K562 (cell line): ENCODE measurements at regions not wholly inside any gene's neighbourhood (a gene's known extent, or its start where the extent isn't known, plus 50 kb on each side); places are given as distances from the start of the nearest gene placed in this dataset.

Source experiments
- ATAC-seq: fragments of 200-7000 bp; cut with Tn5 transposase; 3 replicates; pipeline ENCODE4 v1.9.1; 2020; ENCODE audit warnings: moderate library complexity
- BruUV-seq: library from RNA; stranded (reverse); fragments of 400-500 nt; replicated peaks from 2 replicates; lab custom pipeline; 2021; lab: Mats Ljungman, UMichigan
- CTCF ChIA-PET: fragments of 300-600 bp; formaldehyde crosslinking; extraction: SDS; loops from one replicate; lab custom pipeline; 2021; ENCODE audit warnings: low intra/inter-chr PET ratio; lab: Yijun Ruan, JAX
- POLR2A ChIA-PET: fragments of 300-600, 350-650 bp; sonication (Branson Sonifier 250); formaldehyde crosslinking; extraction: SDS; loops from one replicate; lab custom pipeline; 2021; ENCODE audit warnings: antibody characterized with exemption, inconsistent platforms; lab: Yijun Ruan, JAX
- DNase-seq, 4 experiments: peaks; one replicate each; pipeline versions ENCODE4 v3.0.0 to v3.0.0-alpha.2; 2011 to 2018; ENCODE audit warnings: low spot score in 3 of 4, mixed read lengths in 3 of 4; ENCODE audit errors: extremely low read depth in 1 of 4
- FAIRE-seq: peaks from 2 replicates; lab custom pipeline; 2011; peaks lifted over from hg19 to GRCh38; lab: Jason Lieb, UNC
- H2AFZ ChIP-seq: 2 replicates; pipeline ENCODE4 v1.6.0; 2011; ENCODE audit warnings: low read depth, low read length, control low read depth, inconsistent platforms
- H3K27ac ChIP-seq: fragments of 200-600 bp; 3 replicates; pipeline ENCODE4 v1.8.0; 2011; ENCODE audit warnings: low read depth, mild to moderate bottlenecking, control low read depth, inconsistent platforms, low read length, moderate library complexity, mixed read lengths; ENCODE audit errors: extremely low read depth
- H3K27me3 ChIP-seq, 2 experiments: fragments of 300-600 bp in 1 of 2; 2 replicates in 1 of 2; 3 replicates in 1 of 2; pipeline versions ENCODE4 v1.6.0 to v1.8.0; 2011; ENCODE audit warnings: inconsistent platforms in 2 of 2, low read length in 2 of 2, mild to moderate bottlenecking in 1 of 2, mixed read lengths in 1 of 2, moderate library complexity in 1 of 2; ENCODE audit not compliant: control insufficient read depth in 2 of 2, insufficient read depth in 2 of 2
- H3K36me3 ChIP-seq: fragments of 300-600 bp; 3 replicates; pipeline ENCODE4 v1.8.0; 2011; ENCODE audit warnings: mild to moderate bottlenecking, low read length, inconsistent platforms; ENCODE audit not compliant: control insufficient read depth, insufficient read depth
- H3K4me1 ChIP-seq, 2 experiments: fragments of 200-600 bp in 1 of 2; replicated peaks in 1 of 2; 2 replicates in 1 of 2; 3 replicates in 1 of 2; pipeline versions ENCODE4 v1.5.1 to v1.8.0; 2011; ENCODE audit warnings: inconsistent platforms in 2 of 2, low read length in 2 of 2, mild to moderate bottlenecking in 1 of 2, mixed read lengths in 1 of 2, moderate library complexity in 1 of 2; ENCODE audit not compliant: control insufficient read depth in 2 of 2, insufficient read depth in 2 of 2
- H3K4me2 ChIP-seq: 2 replicates; pipeline ENCODE4 v1.6.1; 2011; ENCODE audit warnings: low read length, control low read depth, inconsistent platforms, mixed read lengths; ENCODE audit not compliant: insufficient read depth
- H3K4me3 ChIP-seq: fragments of 200-600 bp; sonication (generic), shearing (Covaris generic); 2 replicates; pipeline ENCODE4 v1.5.1; 2016; ENCODE audit warnings: control low read depth, inconsistent platforms
- H3K79me2 ChIP-seq: fragments of 200-600 bp; 3 replicates; pipeline ENCODE4 v1.8.0; 2011; ENCODE audit warnings: low read length, inconsistent platforms; ENCODE audit not compliant: control insufficient read depth, insufficient read depth
- H3K9ac ChIP-seq, 2 experiments: 2 replicates each; pipeline versions ENCODE4 v1.6.0 to v1.6.1; 2011; ENCODE audit warnings: low read depth in 2 of 2, low read length in 2 of 2, control low read depth in 1 of 2, inconsistent platforms in 1 of 2, mild to moderate bottlenecking in 1 of 2, mixed read lengths in 1 of 2; ENCODE audit not compliant: insufficient read depth in 1 of 2
- H3K9me1 ChIP-seq: one replicate; pipeline ENCODE4 v1.6.0; 2011; ENCODE audit warnings: inconsistent platforms, mild to moderate bottlenecking, low read length, moderate library complexity; ENCODE audit not compliant: control insufficient read depth, insufficient read depth
- H3K9me3 ChIP-seq: replicated peaks from 2 replicates; pipeline ENCODE4 v1.5.1; 2011; ENCODE audit warnings: low read depth, low read length, inconsistent platforms; ENCODE audit not compliant: control insufficient read depth, insufficient read depth
- H4K20me1 ChIP-seq: replicated peaks from 2 replicates; pipeline ENCODE4 v1.6.1; 2011; ENCODE audit warnings: low read length, inconsistent platforms, mixed read lengths; ENCODE audit not compliant: control insufficient read depth, insufficient read depth
- BRD9 ChIP-seq: fragments of 450-650 bp; IDR thresholded peaks from 2 replicates; pipeline ENCODE4 v1.6.1; 2018; ENCODE audit warnings: low read depth; ENCODE audit not compliant: partially characterized antibody
- EHMT2 ChIP-seq: fragments of 450-650 bp; IDR thresholded peaks from 2 replicates; pipeline ENCODE4 v1.6.1; 2018; ENCODE audit warnings: antibody characterized with exemption
- GATAD2A ChIP-seq: fragments of 450-650 bp; IDR thresholded peaks from 2 replicates; pipeline ENCODE4 v1.6.1; 2017
- PML ChIP-seq: IDR thresholded peaks from 2 replicates; pipeline ENCODE4 v1.6.1; 2012; ENCODE audit warnings: low read length, inconsistent platforms
- TCF7L2 ChIP-seq: fragments of 150-350 bp; IDR thresholded peaks from 2 replicates; pipeline ENCODE4 v1.6.1; 2016; ENCODE audit warnings: low read depth, mild to moderate bottlenecking, low read length, moderate library complexity
- ZKSCAN1 ChIP-seq: fragments of 150-350 bp; IDR thresholded peaks from 2 replicates; pipeline ENCODE4 v1.6.1; 2016; ENCODE audit warnings: low read depth, low read length
- ZNF347 ChIP-seq: fragments of 450-650 bp; formaldehyde crosslinking; IDR thresholded peaks from 2 replicates; pipeline ENCODE4 v1.4.0; 2020; ENCODE audit warnings: low read depth, mild to moderate bottlenecking, moderate library complexity
- ZNF445 ChIP-seq: fragments of 250-450 bp; sonication (Bioruptor Pico); IDR thresholded peaks from 2 replicates; pipeline ENCODE4 v1.4.0; 2020; ENCODE audit warnings: low read depth, mild to moderate bottlenecking, moderate library complexity
- WGBS: fragments of 100-300 bp; shearing (Covaris generic); methylation state at CpG from one replicate; pipeline ENCODE4 v1.1.6; 2016; ENCODE audit warnings: low coverage, mixed read lengths; ENCODE audit not compliant: insufficient coverage; ENCODE audit errors: missing lambda C conversion rate; 5-methylcytosine and 5-hydroxymethylcytosine counted together
- in situ Hi-C: fragments of 300-500 bp; cut with MboI; formaldehyde crosslinking; loops from 4 replicates; pipeline ENCODE4 v1.15.0; 2018; ENCODE audit warnings: inconsistent platforms, mixed read lengths
- intact Hi-C: fragments of 100-400 bp; cut with micrococcal nuclease; formaldehyde crosslinking; loops from 2 replicates; pipeline ENCODE4 v1.14.2; 2022
- TF ChIP-seq, protein P1 (sequence below): sonication (generic); IDR thresholded peaks from 2 replicates; pipeline ENCODE4 v1.6.1; 2016
- TF ChIP-seq, protein P2 (sequence below): IDR thresholded peaks from 3 replicates; pipeline ENCODE4 v1.6.1; 2011; ENCODE audit warnings: borderline replicate concordance, mild to moderate bottlenecking, moderate library complexity; ENCODE audit not compliant: insufficient read length; ENCODE audit errors: extremely low read depth
- TF ChIP-seq, protein P3 (sequence below): fragments of 250-450 bp; sonication (Bioruptor Pico); IDR thresholded peaks from 2 replicates; pipeline ENCODE4 v1.6.1; 2021; ENCODE audit warnings: mild to moderate bottlenecking

DNA sequence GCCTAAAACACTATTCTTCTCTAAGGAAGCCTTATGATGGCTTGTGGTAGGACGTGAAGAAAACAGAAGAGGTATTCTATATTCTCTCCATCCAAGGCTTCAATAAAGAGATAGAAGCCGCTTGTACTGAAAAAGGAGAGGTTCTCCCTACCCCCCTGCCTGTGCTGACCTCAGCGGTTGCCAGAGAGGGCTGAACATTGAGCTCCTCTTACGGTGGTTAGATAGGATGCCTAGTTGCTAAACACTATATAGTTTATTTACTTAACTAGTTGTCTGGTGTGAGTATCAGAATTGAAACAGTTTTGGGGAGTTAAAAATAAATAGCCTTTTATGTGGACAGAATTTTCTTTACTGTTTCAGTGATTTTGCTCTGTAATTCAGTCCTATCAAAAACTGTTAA lies 112.2 kb downstream of the TFPI2 start:
- in situ Hi-C loops = no loop called here
- peak; percentile 57; the same call in 2 of the 3 replicates for ATAC-seq
- H3K36me3 ChIP-seq = no peaks in the 10 kb centered on the region
- intact Hi-C loops = no loop called here
- no peak overlapping the region for H2AFZ ChIP-seq
- WGBS = 3% methylated on average over 4 of the region's 4 CpGs
- CTCF ChIA-PET = no interaction called here
- no peak for DNase-seq
- no peaks in the 10 kb centered on the region for H3K79me2 ChIP-seq
- POLR2A ChIA-PET = no interaction called here
- no peaks in the 10 kb centered on the region for H3K27me3 ChIP-seq
- peaks cover 0 to under 1% of the 10 kb centered on the region in 2 experiments; a peak in 2 of 5 replicates for H3K4me1 ChIP-seq
- no peak overlapping the region for H3K27ac ChIP-seq
- H3K4me3 ChIP-seq = no peak overlapping the region
- no peaks in the 10 kb centered on the region for H3K9me1 ChIP-seq
- TF ChIP-seq, protein P1, sequence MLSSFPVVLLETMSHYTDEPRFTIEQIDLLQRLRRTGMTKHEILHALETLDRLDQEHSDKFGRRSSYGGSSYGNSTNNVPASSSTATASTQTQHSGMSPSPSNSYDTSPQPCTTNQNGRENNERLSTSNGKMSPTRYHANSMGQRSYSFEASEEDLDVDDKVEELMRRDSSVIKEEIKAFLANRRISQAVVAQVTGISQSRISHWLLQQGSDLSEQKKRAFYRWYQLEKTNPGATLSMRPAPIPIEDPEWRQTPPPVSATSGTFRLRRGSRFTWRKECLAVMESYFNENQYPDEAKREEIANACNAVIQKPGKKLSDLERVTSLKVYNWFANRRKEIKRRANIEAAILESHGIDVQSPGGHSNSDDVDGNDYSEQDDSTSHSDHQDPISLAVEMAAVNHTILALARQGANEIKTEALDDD = peak; percentile 52
- no peak for TF ChIP-seq PML
- no peak overlapping the region for H3K9ac ChIP-seq
- BruUV-seq = no TSS peak
- H3K4me2 ChIP-seq = peak overlapping the region; percentile 12; the same call in 1 of the 2 replicates
- no peaks in the 10 kb centered on the region for H3K9me3 ChIP-seq
- no peaks in the 10 kb centered on the region for H4K20me1 ChIP-seq
- no peak for FAIRE-seq

DNA sequence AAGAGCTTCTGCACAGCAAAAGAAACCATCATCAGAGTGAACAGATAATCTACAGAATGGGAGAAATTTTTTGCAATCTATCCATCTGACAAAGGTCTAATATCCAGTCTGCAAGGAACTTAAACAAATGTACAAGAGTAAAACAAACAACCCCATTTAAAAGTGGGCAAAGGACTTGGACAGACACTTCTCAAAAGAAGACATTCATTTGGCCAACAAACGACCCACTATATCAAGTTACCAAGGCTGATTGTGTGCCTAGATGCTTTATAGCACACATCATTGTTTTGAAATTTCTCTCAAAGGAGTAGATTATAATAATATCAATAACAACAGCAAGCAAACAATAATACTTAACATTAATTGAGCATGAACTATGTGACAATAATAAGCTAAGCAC lies 117.1 kb downstream of the TFPI2 start:
- Histone ChIP-seq H2AFZ (no peak overlapping the region), H3K9ac (no peak overlapping the region), H3K79me2 (no peaks in the 10 kb centered on the region), H3K9me3 (no peaks in the 10 kb centered on the region), H3K9me1 (no peaks in the 10 kb centered on the region), H3K4me3 (no peak overlapping the region), H3K4me1 (no peaks in the 10 kb centered on the region)
- DNase-seq = no peak
- no TSS peak for BruUV-seq
- intact Hi-C loops = no loop called here
- CTCF ChIA-PET = no interaction called here
- WGBS = 0% methylated on average over 1 of the region's 1 CpG
- TF ChIP-seq, protein P2, sequence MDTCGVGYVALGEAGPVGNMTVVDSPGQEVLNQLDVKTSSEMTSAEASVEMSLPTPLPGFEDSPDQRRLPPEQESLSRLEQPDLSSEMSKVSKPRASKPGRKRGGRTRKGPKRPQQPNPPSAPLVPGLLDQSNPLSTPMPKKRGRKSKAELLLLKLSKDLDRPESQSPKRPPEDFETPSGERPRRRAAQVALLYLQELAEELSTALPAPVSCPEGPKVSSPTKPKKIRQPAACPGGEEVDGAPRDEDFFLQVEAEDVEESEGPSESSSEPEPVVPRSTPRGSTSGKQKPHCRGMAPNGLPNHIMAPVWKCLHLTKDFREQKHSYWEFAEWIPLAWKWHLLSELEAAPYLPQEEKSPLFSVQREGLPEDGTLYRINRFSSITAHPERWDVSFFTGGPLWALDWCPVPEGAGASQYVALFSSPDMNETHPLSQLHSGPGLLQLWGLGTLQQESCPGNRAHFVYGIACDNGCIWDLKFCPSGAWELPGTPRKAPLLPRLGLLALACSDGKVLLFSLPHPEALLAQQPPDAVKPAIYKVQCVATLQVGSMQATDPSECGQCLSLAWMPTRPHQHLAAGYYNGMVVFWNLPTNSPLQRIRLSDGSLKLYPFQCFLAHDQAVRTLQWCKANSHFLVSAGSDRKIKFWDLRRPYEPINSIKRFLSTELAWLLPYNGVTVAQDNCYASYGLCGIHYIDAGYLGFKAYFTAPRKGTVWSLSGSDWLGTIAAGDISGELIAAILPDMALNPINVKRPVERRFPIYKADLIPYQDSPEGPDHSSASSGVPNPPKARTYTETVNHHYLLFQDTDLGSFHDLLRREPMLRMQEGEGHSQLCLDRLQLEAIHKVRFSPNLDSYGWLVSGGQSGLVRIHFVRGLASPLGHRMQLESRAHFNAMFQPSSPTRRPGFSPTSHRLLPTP = no peak
- TF ChIP-seq GATAD2A (no peak), EHMT2 (no peak), ZNF347 (CRISPR knock-in tag) (no peak), ZKSCAN1 (no peak), BRD9 (no peak), ZNF445 (CRISPR knock-in tag) (no peak), TCF7L2 (no peak)
- TF ChIP-seq, protein P3, sequence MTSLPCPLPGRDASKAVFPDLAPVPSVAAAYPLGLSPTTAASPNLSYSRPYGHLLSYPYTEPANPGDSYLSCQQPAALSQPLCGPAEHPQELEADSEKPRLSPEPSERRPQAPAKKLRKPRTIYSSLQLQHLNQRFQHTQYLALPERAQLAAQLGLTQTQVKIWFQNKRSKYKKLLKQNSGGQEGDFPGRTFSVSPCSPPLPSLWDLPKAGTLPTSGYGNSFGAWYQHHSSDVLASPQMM = no peak
- TF ChIP-seq, all 486 proteins: peak for 0
- POLR2A ChIA-PET = no interaction called here
- Histone ChIP-seq H3K4me2 (no peak overlapping the region), H4K20me1 (no peaks in the 10 kb centered on the region), H3K27ac (no peak overlapping the region), H3K36me3 (no peaks in the 10 kb centered on the region), H3K27me3 (no peaks in the 10 kb centered on the region)
- in situ Hi-C loops = no loop called here
- FAIRE-seq (no peak), ATAC-seq (no peak)
